T-helper 17 cell (primary cell): ENCODE measurements at regions not wholly inside any gene's neighbourhood (a gene's known extent, or its start where the extent isn't known, plus 50 kb on each side); places are given as distances from the start of the nearest gene placed in this dataset.
"Not testable (repeated sequence)": the region's sequence is repeated elsewhere in the genome, so short reads cannot be mapped to it uniquely, and the experiment has no call there.

ENCODE experiments used
- ATAC-seq: fragments of 150-1000 bp; cut with Tn5 transposase; 2 replicates; pipeline ENCODE4 v1.10.0; 2021; ENCODE audit warnings: mild to moderate bottlenecking, moderate library complexity
- DNase-seq, 3 donors: peaks; one replicate each; pipeline versions ENCODE4 v3.0.0 to v3.0.0-alpha.2; 2020 to 2021
- H3K9me3 ChIP-seq: one replicate; pipeline ENCODE4 v1.7.0; 2013; ENCODE audit warnings: low read length, mild to moderate bottlenecking; ENCODE audit not compliant: control insufficient read depth, poor library complexity, severe bottlenecking
- H3K27ac Mint-ChIP-seq: one replicate; pipeline ENCODE4 v1.8.0; 2022; ENCODE audit warnings: mild to moderate bottlenecking, moderate library complexity, mixed read lengths
- H3K27me3 Mint-ChIP-seq: one replicate; pipeline ENCODE4 v1.8.0; 2022; ENCODE audit warnings: mixed read lengths
- H3K36me3 Mint-ChIP-seq: one replicate; pipeline ENCODE4 v1.8.0; 2022; ENCODE audit warnings: low read depth, mixed read lengths
- H3K4me1 Mint-ChIP-seq: one replicate; pipeline ENCODE4 v1.8.0; 2022; ENCODE audit warnings: mild to moderate bottlenecking, mixed read lengths
- H3K4me3 Mint-ChIP-seq: one replicate; pipeline ENCODE4 v1.8.0; 2022; ENCODE audit warnings: mild to moderate bottlenecking, moderate library complexity, mixed read lengths

GRCh38 chrX:150262456-150262855, 100.7 kb upstream of the MAMLD1 start:
- no peaks in the 10 kb centered on the region for H3K9me3 ChIP-seq
- Mint-ChIP-seq H3K27ac (no peak overlapping the region), H3K36me3 (no peaks in the 10 kb centered on the region), H3K4me3 (no peak overlapping the region), H3K4me1 (peaks cover 3% of the 10 kb centered on the region), H3K27me3 (peaks cover 11% of the 10 kb centered on the region)
- ATAC-seq (no peak), DNase-seq (no peak)

GRCh38 chrX:150268839-150269355, 94.2 kb upstream of the MAMLD1 start:
- H3K27me3 Mint-ChIP-seq = peaks cover 6% of the 10 kb centered on the region
- H3K9me3 ChIP-seq = no peaks in the 10 kb centered on the region
- no peak overlapping the region for H3K27ac Mint-ChIP-seq
- H3K4me1 Mint-ChIP-seq = no peaks in the 10 kb centered on the region
- H3K4me3 Mint-ChIP-seq = no peak overlapping the region
- ATAC-seq = no peak
- peaks cover 2% of the 10 kb centered on the region for H3K36me3 Mint-ChIP-seq
- DNase-seq = no peak

GRCh38 chrX:150269605-150270254, 93.4 kb upstream of the MAMLD1 start:
- Mint-ChIP-seq H3K27me3 (peaks cover 6% of the 10 kb centered on the region), H3K4me1 (no peaks in the 10 kb centered on the region), H3K27ac (no peak overlapping the region), H3K4me3 (no peak overlapping the region), H3K36me3 (peaks cover 2% of the 10 kb centered on the region)
- H3K9me3 ChIP-seq = no peaks in the 10 kb centered on the region
- DNase-seq (no peak), ATAC-seq (no peak)

- no peaks in the 10 kb centered on the region for H3K9me3 ChIP-seq
- Mint-ChIP-seq H3K27me3 (peaks cover 6% of the 10 kb centered on the region), H3K4me3 (no peak overlapping the region), H3K36me3 (peaks cover 2% of the 10 kb centered on the region), H3K4me1 (no peaks in the 10 kb centered on the region), H3K27ac (no peak overlapping the region)
- DNase-seq (no peak), ATAC-seq (no peak)
These were observed 92.5 kb upstream of the MAMLD1 start for GRCh38 chrX:150270622-150271021.

- H3K9me3 ChIP-seq, H3K36me3 Mint-ChIP-seq, H3K27me3 Mint-ChIP-seq, H3K4me3 Mint-ChIP-seq, H3K27ac Mint-ChIP-seq, DNase-seq, H3K4me1 Mint-ChIP-seq, ATAC-seq: not testable (repeated sequence)
These were observed 89.4 kb upstream of the MAMLD1 start for GRCh38 chrX:150273575-150274294.

DNA sequence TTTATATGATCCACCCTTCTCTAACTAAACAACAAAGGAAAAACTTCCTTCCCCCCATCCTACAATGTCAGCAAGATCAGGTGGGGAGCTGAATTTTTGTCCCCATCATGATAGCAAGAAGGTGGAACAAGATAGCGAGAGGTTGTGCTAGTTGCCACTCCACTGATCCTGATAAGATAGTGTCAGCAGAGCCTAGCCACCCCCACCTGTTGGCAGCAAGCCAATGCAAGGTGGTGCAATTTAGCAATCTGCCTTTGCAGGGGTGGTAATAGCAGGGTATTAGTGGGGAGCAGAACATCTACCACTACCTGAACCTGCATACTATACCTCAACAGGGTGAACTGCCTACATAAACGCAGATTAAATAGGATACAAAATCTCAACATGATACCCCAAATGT, 80.2 kb upstream of the MAMLD1 start:
- no peaks in the 10 kb centered on the region for H3K9me3 ChIP-seq
- Mint-ChIP-seq H3K27me3 (peaks cover 5% of the 10 kb centered on the region), H3K4me1 (no peaks in the 10 kb centered on the region), H3K27ac (no peak overlapping the region), H3K4me3 (no peak overlapping the region), H3K36me3 (peaks cover 2% of the 10 kb centered on the region)
- DNase-seq = no peak
- ATAC-seq = no peak

DNA sequence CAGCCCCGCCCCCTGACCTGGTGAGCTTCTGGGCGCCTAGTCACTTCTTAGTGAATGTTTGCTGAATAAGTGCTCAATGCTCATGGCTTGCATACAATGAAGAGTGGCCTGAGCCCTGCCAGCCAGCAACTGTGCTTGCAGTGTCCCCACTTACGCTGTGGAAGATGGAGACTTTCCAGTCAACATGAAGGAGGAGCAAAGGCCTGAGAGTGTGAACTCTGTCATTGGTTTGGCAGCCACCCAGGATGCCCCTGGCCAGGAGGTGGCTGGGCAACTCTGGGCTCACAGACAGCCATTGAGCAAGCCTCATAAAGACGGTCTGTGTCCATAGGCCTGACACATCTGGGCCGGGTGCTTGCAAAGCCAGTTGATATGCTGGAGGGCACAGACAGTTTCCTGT, 72.1 kb upstream of the MAMLD1 start:
- Mint-ChIP-seq H3K36me3 (no peaks in the 10 kb centered on the region), H3K27ac (no peak overlapping the region), H3K4me1 (no peaks in the 10 kb centered on the region), H3K27me3 (no peaks in the 10 kb centered on the region), H3K4me3 (no peak overlapping the region)
- ATAC-seq = no peak
- H3K9me3 ChIP-seq = no peaks in the 10 kb centered on the region
- no peak for DNase-seq

DNA sequence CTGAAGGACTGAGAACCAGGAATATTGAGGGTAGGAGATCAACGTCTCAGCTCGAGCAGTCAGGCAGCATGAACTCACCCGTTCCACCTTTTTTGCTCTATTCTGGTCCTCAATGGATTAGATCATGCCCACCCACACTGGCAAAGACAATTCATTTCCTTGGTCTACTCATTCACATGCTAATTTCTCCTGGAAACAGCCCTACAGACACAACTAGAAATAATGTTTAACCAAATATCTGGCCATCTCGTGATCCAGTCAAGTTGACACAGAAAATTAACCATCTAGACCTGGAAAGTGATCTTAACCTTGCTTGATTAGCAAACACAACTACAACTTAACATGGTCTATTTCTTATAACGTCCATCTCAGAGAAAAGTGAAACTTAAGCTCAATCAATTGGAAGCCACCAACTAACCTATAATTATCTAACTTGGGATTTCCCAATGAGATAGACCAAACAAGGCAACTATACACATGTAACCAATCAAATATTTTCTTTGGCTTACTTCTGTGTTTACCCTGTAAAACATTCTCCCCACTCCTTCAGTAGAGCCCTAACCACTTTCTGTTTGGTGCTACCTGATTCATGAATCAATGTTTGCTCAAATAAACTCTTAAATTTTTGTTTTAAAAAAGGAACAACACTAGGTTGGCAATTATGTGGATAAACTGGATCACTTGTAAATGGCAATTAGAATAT, 69.7 kb upstream of the MAMLD1 start:
- DNase-seq (no peak), ATAC-seq (no peak)
- H3K36me3 Mint-ChIP-seq = no peaks in the 10 kb centered on the region

GRCh38 chrX:150298841-150299551, 64.1 kb upstream of the MAMLD1 start:
- ATAC-seq (no peak), DNase-seq (no peak)
- no peak overlapping the region for H3K4me3 Mint-ChIP-seq
- H3K4me1 Mint-ChIP-seq = no peaks in the 10 kb centered on the region
- H3K36me3 Mint-ChIP-seq = no peaks in the 10 kb centered on the region
- H3K27me3 Mint-ChIP-seq = no peaks in the 10 kb centered on the region
- no peaks in the 10 kb centered on the region for H3K9me3 ChIP-seq
- no peak overlapping the region for H3K27ac Mint-ChIP-seq

More for the DNA sequence above, 69.7 kb upstream of the MAMLD1 start:
- no peaks in the 10 kb centered on the region for H3K27me3 Mint-ChIP-seq
- H3K4me3 Mint-ChIP-seq = no peak overlapping the region
- H3K27ac Mint-ChIP-seq = no peak overlapping the region
- H3K4me1 Mint-ChIP-seq = no peaks in the 10 kb centered on the region
- H3K9me3 ChIP-seq = no peaks in the 10 kb centered on the region

DNA sequence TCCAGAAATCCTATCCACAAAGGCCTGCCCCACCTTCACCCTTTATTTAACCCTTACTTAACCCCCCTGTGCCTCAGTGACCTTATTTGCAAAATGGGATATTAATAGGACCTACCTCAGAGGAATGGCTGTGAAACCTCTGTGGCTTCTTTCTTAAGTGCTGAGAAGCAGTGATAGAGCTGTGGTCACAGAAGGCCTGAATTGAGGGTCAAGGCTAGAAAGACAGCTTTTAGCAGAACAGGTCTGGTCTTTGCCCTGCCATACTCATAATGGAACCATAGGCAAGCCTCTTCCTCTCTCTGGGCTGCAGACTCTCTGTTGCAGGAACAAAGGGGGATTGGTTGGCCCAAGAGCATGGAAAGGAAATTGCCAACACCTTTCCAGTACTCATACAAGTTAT, 63.5 kb upstream of the MAMLD1 start:
- Mint-ChIP-seq H3K4me1 (no peaks in the 10 kb centered on the region), H3K27me3 (no peaks in the 10 kb centered on the region), H3K27ac (no peak overlapping the region), H3K36me3 (no peaks in the 10 kb centered on the region), H3K4me3 (no peak overlapping the region)
- DNase-seq (no peak), ATAC-seq (no peak)
- H3K9me3 ChIP-seq = no peaks in the 10 kb centered on the region

GRCh38 chrX:150303386-150304097, 59.6 kb upstream of the MAMLD1 start:
- no peak overlapping the region for H3K4me3 Mint-ChIP-seq
- H3K36me3 Mint-ChIP-seq = no peaks in the 10 kb centered on the region
- no peak for ATAC-seq
- DNase-seq = no peak
- H3K27me3 Mint-ChIP-seq = no peaks in the 10 kb centered on the region
- no peaks in the 10 kb centered on the region for H3K9me3 ChIP-seq
- H3K27ac Mint-ChIP-seq = peak overlapping the region; percentile 60
- H3K4me1 Mint-ChIP-seq = no peaks in the 10 kb centered on the region

DNA sequence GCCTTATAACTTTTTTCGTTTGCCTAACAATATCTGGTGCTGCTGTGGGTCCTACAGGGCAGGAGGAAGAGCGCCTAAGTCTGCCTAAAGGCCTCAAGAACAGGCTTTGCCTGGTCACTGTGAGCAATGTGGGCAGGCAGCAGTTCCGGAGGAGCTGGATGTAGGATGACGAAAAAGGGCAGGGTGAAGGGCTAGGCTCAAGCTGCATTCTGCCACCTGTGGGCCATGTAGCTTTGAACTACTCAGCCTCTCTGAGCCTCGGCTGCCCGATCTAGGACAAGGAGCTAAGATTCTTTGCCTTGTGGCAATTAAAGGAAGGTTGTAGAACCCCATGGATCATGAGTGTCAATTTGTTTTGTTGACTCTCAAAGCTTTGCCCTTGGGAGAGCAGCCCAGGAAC, 57.1 kb upstream of the MAMLD1 start:
- H3K27ac Mint-ChIP-seq = no peak overlapping the region
- H3K27me3 Mint-ChIP-seq = no peaks in the 10 kb centered on the region
- H3K9me3 ChIP-seq = no peaks in the 10 kb centered on the region
- H3K4me1 Mint-ChIP-seq = no peaks in the 10 kb centered on the region
- no peak for ATAC-seq
- no peak for DNase-seq
- H3K4me3 Mint-ChIP-seq = no peak overlapping the region
- H3K36me3 Mint-ChIP-seq = no peaks in the 10 kb centered on the region
